ENCODE measurements at regions not wholly inside any gene's neighbourhood (a gene's known extent, or its start where the extent isn't known, plus 50 kb on each side); places are given as distances from the start of the nearest gene placed in this dataset.
A peak's percentile ranks its signal among the peaks of the same experiment; 100 is the strongest.

GRCh38 chr6:144718431-144718830 lies 433.3 kb downstream of the UTRN start:
- DNase-seq (ENCODE audit: low read depth): peak; percentile 56

- no peak for DNase-seq (ENCODE audit: low read depth)
Measured at GRCh38 chr6:144721232-144721631, 436.1 kb downstream of the UTRN start.

GRCh38 chr6:144722154-144722737 lies 437.1 kb downstream of the UTRN start:
- peak; percentile 74 for DNase-seq (ENCODE audit: low read depth)

GRCh38 chr6:144722925-144723324 lies 437.8 kb downstream of the UTRN start:
- no peak for DNase-seq (ENCODE audit: low read depth)

- DNase-seq (ENCODE audit: low read depth): no peak
Measured at GRCh38 chr6:144723431-144723830, 438.3 kb downstream of the UTRN start.

GRCh38 chr6:144724818-144725217 lies 439.7 kb downstream of the UTRN start:
- DNase-seq (ENCODE audit: low read depth): no peak

GRCh38 chr6:144725736-144726522 lies 440.8 kb downstream of the UTRN start:
- DNase-seq (ENCODE audit: low read depth): no peak

- DNase-seq (ENCODE audit: low read depth): no peak
Measured at GRCh38 chr6:144728804-144729203, 443.7 kb downstream of the UTRN start.

GRCh38 chr6:144729502-144729901 lies 444.4 kb downstream of the UTRN start:
- DNase-seq (ENCODE audit: low read depth): no peak

GRCh38 chr6:144730088-144730645 lies 445.0 kb downstream of the UTRN start:
- no peak for DNase-seq (ENCODE audit: low read depth)

- no peak for DNase-seq (ENCODE audit: low read depth)
Measured at GRCh38 chr6:144731229-144731628, 446.1 kb downstream of the UTRN start.

- DNase-seq (ENCODE audit: low read depth): no peak
Measured at GRCh38 chr6:144736763-144737162, 451.6 kb downstream of the UTRN start.

GRCh38 chr6:144737998-144738397 lies 452.9 kb downstream of the UTRN start:
- no peak for DNase-seq (ENCODE audit: low read depth)

- no peak for DNase-seq (ENCODE audit: low read depth)
Measured at GRCh38 chr6:144739873-144740272, 454.7 kb downstream of the UTRN start.

GRCh38 chr6:144741659-144742058 lies 456.5 kb downstream of the UTRN start:
- DNase-seq (ENCODE audit: low read depth): no peak

- no peak for DNase-seq (ENCODE audit: low read depth)
Measured at GRCh38 chr6:144742779-144743178, 457.6 kb downstream of the UTRN start.

- no peak for DNase-seq (ENCODE audit: low read depth)
Measured at GRCh38 chr6:144744720-144745119, 459.6 kb downstream of the UTRN start.

- DNase-seq (ENCODE audit: low read depth): no peak
Measured at GRCh38 chr6:144745439-144745838, 460.3 kb downstream of the UTRN start.

- DNase-seq (ENCODE audit: low read depth): no peak
Measured at GRCh38 chr6:144746902-144747469, 461.9 kb downstream of the UTRN start.

GRCh38 chr6:144749263-144749662 lies 464.1 kb downstream of the UTRN start:
- DNase-seq (ENCODE audit: low read depth): no peak

GRCh38 chr6:144753023-144753705 lies 468.0 kb downstream of the UTRN start:
- no peak for DNase-seq (ENCODE audit: low read depth)

GRCh38 chr6:144756469-144756868 lies 471.3 kb downstream of the UTRN start:
- DNase-seq (ENCODE audit: low read depth): no peak

Data from HT1080 (cell line).